SK-N-SH (cell line): ENCODE measurements at regions not wholly inside any gene's neighbourhood (a gene's known extent, or its start where the extent isn't known, plus 50 kb on each side); places are given as distances from the start of the nearest gene placed in this dataset.

Experiments used
- CTCF ChIA-PET: fragments of 300-600, 350-600 bp; formaldehyde crosslinking; extraction: SDS; loops from one replicate; lab custom pipeline; 2021; lab: Yijun Ruan, JAX
- POLR2A ChIA-PET: fragments of 350-600 bp; sonication (Branson Sonifier 250); formaldehyde crosslinking; extraction: SDS; loops from one replicate; lab custom pipeline; 2020; ENCODE audit warnings: antibody characterized with exemption, inconsistent platforms; lab: Yijun Ruan, JAX
- DNase-seq: peaks from one replicate; pipeline ENCODE4 v3.0.0; 2012
- H2AFZ ChIP-seq: fragments of 200-600 bp; sonication (generic); 2 replicates; pipeline ENCODE4 v1.8.1; 2016; ENCODE audit warnings: antibody characterized with exemption, mild to moderate bottlenecking, low read depth
- H3F3A ChIP-seq: fragments of 200-600 bp; sonication (generic); replicated peaks from 2 replicates; pipeline ENCODE3; 2016; ENCODE audit warnings: antibody characterized with exemption, mild to moderate bottlenecking; ENCODE audit not compliant: insufficient read depth
- H3K27ac ChIP-seq, 2 experiments: fragments of 200-500 bp in 1 of 2; fragments of 200-600 bp in 1 of 2; sonication (Bioruptor generic) in 1 of 2; sonication (generic), shearing (Covaris generic) in 1 of 2; 2 replicates each; pipeline versions ENCODE4 v1.5.1 to v1.6.1; 2014 to 2016; ENCODE audit warnings: low read depth in 2 of 2, inconsistent platforms in 1 of 2, low read length in 1 of 2, mild to moderate bottlenecking in 1 of 2, mixed read lengths in 1 of 2
- H3K27me3 ChIP-seq: fragments of 200-600 bp; sonication (generic), shearing (Covaris generic); 2 replicates; pipeline ENCODE4 v1.6.1; 2016; ENCODE audit warnings: mixed run types; ENCODE audit not compliant: insufficient read depth
- H3K36me3 ChIP-seq, 2 experiments: fragments of 200-500 bp in 1 of 2; fragments of 200-600 bp in 1 of 2; sonication (Bioruptor generic) in 1 of 2; sonication (generic) in 1 of 2; replicated peaks in 1 of 2; 2 replicates each; pipeline versions ENCODE3 to v1.5.1; 2014 to 2016; ENCODE audit warnings: low read length in 1 of 2, mild to moderate bottlenecking in 1 of 2; ENCODE audit not compliant: insufficient read depth in 2 of 2, control insufficient read depth in 1 of 2
- H3K4me1 ChIP-seq, 2 experiments: fragments of 200-500 bp in 1 of 2; fragments of 200-600 bp in 1 of 2; sonication (Bioruptor generic) in 1 of 2; sonication (generic), shearing (Covaris generic) in 1 of 2; 2 replicates each; pipeline versions ENCODE4 v1.5.1 to v1.6.1; 2014 to 2016; ENCODE audit warnings: low read depth in 1 of 2, low read length in 1 of 2, mixed run types in 1 of 2; ENCODE audit not compliant: insufficient read depth in 2 of 2, control insufficient read depth in 1 of 2
- H3K4me2 ChIP-seq: fragments of 200-600 bp; sonication (generic), shearing (Covaris generic); 2 replicates; pipeline ENCODE4 v1.6.1; 2017; ENCODE audit warnings: mixed run types
- H3K4me3 ChIP-seq, 2 experiments: fragments of 200-500 bp in 1 of 2; fragments of 200-600 bp in 1 of 2; sonication (Bioruptor generic) in 1 of 2; sonication (generic), shearing (Covaris generic) in 1 of 2; 2 replicates each; pipeline versions ENCODE4 v1.5.1 to v1.8.1; 2014 to 2016; ENCODE audit warnings: low read depth in 2 of 2, inconsistent platforms in 1 of 2, low read length in 1 of 2, mild to moderate bottlenecking in 1 of 2, mixed read lengths in 1 of 2, moderate library complexity in 1 of 2
- H3K79me2 ChIP-seq: fragments of 200-600 bp; sonication (generic); 2 replicates; pipeline ENCODE4 v1.8.1; 2017; ENCODE audit warnings: mild to moderate bottlenecking; ENCODE audit not compliant: insufficient read depth
- H3K9ac ChIP-seq: fragments of 200-600 bp; sonication (generic); 2 replicates; pipeline ENCODE4 v1.6.1; 2017; ENCODE audit warnings: mixed run types
- H3K9me2 ChIP-seq: fragments of 200-600 bp; sonication (generic); 2 replicates; pipeline ENCODE4 v1.6.1; 2017; ENCODE audit warnings: mixed run types
- H3K9me3 ChIP-seq: fragments of 200-600 bp; sonication (generic); 2 replicates; pipeline ENCODE4 v1.6.1; 2017; ENCODE audit warnings: mixed run types, mild to moderate bottlenecking, moderate library complexity
- H4K20me1 ChIP-seq: fragments of 200-600 bp; sonication (generic); 2 replicates; pipeline ENCODE4 v1.6.1; 2017; ENCODE audit warnings: mild to moderate bottlenecking, mixed run types; ENCODE audit not compliant: insufficient read depth
- CHD2 ChIP-seq: fragments of 150-350 bp; IDR thresholded peaks from 2 replicates; pipeline ENCODE4 v1.6.1; 2018; ENCODE audit warnings: low read length; ENCODE audit not compliant: partially characterized antibody
- CTCF ChIP-seq: fragments of 200-600 bp; sonication (generic); IDR thresholded peaks from 2 replicates; pipeline ENCODE4 v1.6.1; 2017; ENCODE audit warnings: antibody characterized with exemption, mild to moderate bottlenecking, moderate library complexity
- EP300 ChIP-seq, 2 experiments: IDR thresholded peaks; 2 replicates each; pipeline versions ENCODE4 v1.4.0 to v1.6.1; 2012; ENCODE audit warnings: borderline replicate concordance in 1 of 2, low read depth in 1 of 2, low read length in 1 of 2
- EZH2phosphoT487 ChIP-seq: fragments of 200-600 bp; sonication (generic); IDR thresholded peaks from 2 replicates; pipeline ENCODE4 v1.6.1; 2017; ENCODE audit warnings: low read depth, mixed run types, mild to moderate bottlenecking, antibody characterized with exemption, moderate library complexity, borderline replicate concordance
- FOSL2 ChIP-seq: IDR thresholded peaks from 2 replicates; pipeline ENCODE4 v1.4.0; 2012; ENCODE audit warnings: low read depth, mild to moderate bottlenecking, moderate library complexity, borderline replicate concordance
- FOXJ3 ChIP-seq: sonication (generic); formaldehyde crosslinking; IDR thresholded peaks from 2 replicates; pipeline ENCODE4 v1.5.1; 2020; ENCODE audit warnings: mild to moderate bottlenecking, missing genetic modification reagents
- NFIC ChIP-seq: IDR thresholded peaks from 2 replicates; pipeline ENCODE4 v1.4.0; 2012; ENCODE audit warnings: borderline replicate concordance
- POLR2AphosphoS5 ChIP-seq: IDR thresholded peaks from 2 replicates; pipeline ENCODE4 v1.6.1; 2012; ENCODE audit warnings: low read depth, low read length
- RFX5 ChIP-seq: IDR thresholded peaks from 2 replicates; pipeline ENCODE4 v1.6.1; 2012; ENCODE audit warnings: mild to moderate bottlenecking, improper control_type of control experiment, low read length
- SIN3A ChIP-seq: IDR thresholded peaks from 2 replicates; pipeline ENCODE4 v1.6.1; 2012; ENCODE audit warnings: low read depth, mild to moderate bottlenecking, low read length, moderate library complexity, borderline replicate concordance
- TCF12 ChIP-seq: IDR thresholded peaks from 2 replicates; pipeline ENCODE4 v1.4.0; 2012
- WGBS: methylation state at CpG from one replicate; pipeline ENCODE4 v1.1.6; 2017; ENCODE audit warnings: low lambda C conversion rate; 5-methylcytosine and 5-hydroxymethylcytosine counted together
- TF ChIP-seq, protein P1 (sequence below): fragments of 150-350 bp; IDR thresholded peaks from 2 replicates; pipeline ENCODE4 v1.6.1; 2016; ENCODE audit warnings: mild to moderate bottlenecking, low read depth, low read length
- TF ChIP-seq, protein P2 (sequence below): fragments of 150-350 bp; IDR thresholded peaks from 2 replicates; pipeline ENCODE4 v1.6.1; 2017; ENCODE audit warnings: antibody characterized with exemption, low read length, low read depth, borderline replicate concordance
- TF ChIP-seq, protein P3 (sequence below): IDR thresholded peaks from 2 replicates; pipeline ENCODE4 v1.4.0; 2012; ENCODE audit warnings: low read depth

DNA sequence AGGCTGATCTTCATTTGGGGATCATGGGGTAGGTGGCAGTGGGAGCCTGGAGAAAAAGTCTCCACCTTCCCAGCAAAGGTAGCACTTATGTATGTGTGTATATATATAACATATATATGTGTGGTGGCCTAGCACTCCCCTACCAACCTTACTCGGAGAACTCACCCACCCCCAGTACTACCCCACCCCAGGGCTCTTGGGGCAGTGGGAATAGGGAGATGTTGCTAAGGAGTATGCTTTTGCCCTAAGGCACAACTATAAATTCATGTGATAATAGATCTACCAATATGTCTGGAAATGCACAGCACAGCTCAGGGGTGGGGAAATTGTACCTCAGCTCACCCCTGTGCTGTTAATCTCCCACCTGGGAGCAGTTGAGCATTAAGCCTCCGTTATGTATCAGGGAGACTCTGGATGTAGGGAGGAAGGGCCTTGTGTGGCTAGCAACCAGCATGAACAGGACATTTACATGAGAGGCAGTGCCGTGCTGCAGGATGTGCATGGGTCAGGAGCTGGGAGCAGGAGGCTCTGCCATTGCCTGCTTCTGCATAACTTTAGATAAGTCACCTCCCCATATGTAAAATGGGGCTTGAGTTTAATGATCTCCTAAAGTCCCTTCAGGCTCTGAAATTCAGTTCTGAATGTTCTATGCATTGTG is 57.3 kb downstream of the C11orf91 start (continued):
- TF ChIP-seq, protein P1, sequence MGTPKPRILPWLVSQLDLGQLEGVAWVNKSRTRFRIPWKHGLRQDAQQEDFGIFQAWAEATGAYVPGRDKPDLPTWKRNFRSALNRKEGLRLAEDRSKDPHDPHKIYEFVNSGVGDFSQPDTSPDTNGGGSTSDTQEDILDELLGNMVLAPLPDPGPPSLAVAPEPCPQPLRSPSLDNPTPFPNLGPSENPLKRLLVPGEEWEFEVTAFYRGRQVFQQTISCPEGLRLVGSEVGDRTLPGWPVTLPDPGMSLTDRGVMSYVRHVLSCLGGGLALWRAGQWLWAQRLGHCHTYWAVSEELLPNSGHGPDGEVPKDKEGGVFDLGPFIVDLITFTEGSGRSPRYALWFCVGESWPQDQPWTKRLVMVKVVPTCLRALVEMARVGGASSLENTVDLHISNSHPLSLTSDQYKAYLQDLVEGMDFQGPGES, result no peak

DNA sequence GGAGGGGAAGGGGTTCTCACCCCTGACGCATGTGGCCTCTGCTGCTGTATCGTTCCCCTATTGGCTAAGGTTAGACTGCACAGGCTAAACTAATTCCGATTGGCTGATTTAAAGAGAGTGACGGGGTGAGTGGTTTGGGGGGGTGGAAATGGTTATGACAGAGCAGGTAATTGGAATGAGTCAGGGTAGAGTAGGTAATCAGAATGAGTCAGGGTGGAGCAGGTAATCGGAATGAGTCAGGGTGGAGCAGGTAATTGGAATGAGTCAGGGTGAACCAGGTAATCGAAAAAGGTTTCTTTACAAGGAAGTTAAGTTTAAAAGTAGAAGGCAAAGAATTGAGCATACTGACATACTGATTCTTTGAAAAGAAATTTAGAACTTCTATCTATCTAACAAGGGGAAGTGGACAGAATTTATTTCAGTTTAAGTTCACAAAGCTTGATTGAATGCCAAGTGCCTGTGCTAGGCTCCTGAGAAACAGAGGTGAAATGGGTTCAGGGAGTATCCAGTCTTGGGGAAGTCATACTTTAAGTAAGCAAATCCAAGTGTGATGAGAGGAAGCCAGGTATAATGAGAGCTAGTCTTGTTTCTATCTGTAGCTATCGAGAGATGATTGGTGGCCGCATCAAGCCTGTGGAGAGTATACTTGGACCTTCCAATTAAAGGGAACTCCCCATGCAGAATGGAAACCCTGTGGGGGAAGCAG is 58.0 kb downstream of the C11orf91 start:
- Histone ChIP-seq H3K27me3 (no peaks in the 10 kb centered on the region), H3K4me2 (no peak overlapping the region), H3K4me1 (peaks cover 0 to 2% of the 10 kb centered on the region in 2 experiments; a peak in 1 of 4 replicates), H3K9me2 (no peaks in the 10 kb centered on the region), H3K79me2 (no peaks in the 10 kb centered on the region; the same call in 1 of the 2 replicates), H3K4me3 (no peak overlapping the region), H3K27ac (no peak overlapping the region), H3K9me3 (no peaks in the 10 kb centered on the region), H3K9ac (no peak overlapping the region), H2AFZ (no peak overlapping the region), H4K20me1 (no peaks in the 10 kb centered on the region), H3F3A (peaks cover 3% of the 10 kb centered on the region), H3K36me3 (peaks cover 16 to 50% of the 10 kb centered on the region in 2 experiments)
- TF ChIP-seq SIN3A, result no peak
- no peak for TF ChIP-seq POLR2AphosphoS5
- TF ChIP-seq RFX5, result no peak
- TF ChIP-seq, protein P2, sequence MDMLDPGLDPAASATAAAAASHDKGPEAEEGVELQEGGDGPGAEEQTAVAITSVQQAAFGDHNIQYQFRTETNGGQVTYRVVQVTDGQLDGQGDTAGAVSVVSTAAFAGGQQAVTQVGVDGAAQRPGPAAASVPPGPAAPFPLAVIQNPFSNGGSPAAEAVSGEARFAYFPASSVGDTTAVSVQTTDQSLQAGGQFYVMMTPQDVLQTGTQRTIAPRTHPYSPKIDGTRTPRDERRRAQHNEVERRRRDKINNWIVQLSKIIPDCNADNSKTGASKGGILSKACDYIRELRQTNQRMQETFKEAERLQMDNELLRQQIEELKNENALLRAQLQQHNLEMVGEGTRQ, result no peak
- TF ChIP-seq, protein P3, sequence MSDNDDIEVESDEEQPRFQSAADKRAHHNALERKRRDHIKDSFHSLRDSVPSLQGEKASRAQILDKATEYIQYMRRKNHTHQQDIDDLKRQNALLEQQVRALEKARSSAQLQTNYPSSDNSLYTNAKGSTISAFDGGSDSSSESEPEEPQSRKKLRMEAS, result no peak
- TF ChIP-seq NFIC, result no peak
- no peak for TF ChIP-seq TCF12
- no peak for TF ChIP-seq CHD2
- no peak for TF ChIP-seq FOSL2
- TF ChIP-seq FOXJ3 (CRISPR knock-in tag), result no peak
- no peak for TF ChIP-seq EZH2phosphoT487
- TF ChIP-seq EP300 (IDR thresholded peaks at IDR 0.05; ENCODE audit: borderline replicate concordance in 1 of 2, low read depth in 1 of 2, low read length in 1 of 2), result no peak
- no peak for TF ChIP-seq CTCF
- 86% methylated on average over 8 of the region's 8 CpGs for WGBS
- no peak for DNase-seq
- CTCF ChIA-PET, result no interaction called here
- POLR2A ChIA-PET, result no interaction called here
